Osteoblast (primary cell): ENCODE measurements at regions not wholly inside any gene's neighbourhood (a gene's known extent, or its start where the extent isn't known, plus 50 kb on each side); places are given as distances from the start of the nearest gene placed in this dataset.

Experiments used
- DNase-seq: peaks from one replicate; pipeline ENCODE4 v3.0.0; 2011; ENCODE audit warnings: low spot score, mixed read lengths; ENCODE audit not compliant: insufficient read length; ENCODE audit errors: missing footprints
- H2AFZ ChIP-seq: 2 replicates; pipeline ENCODE4 v1.6.0; 2011; ENCODE audit warnings: mild to moderate bottlenecking, low read length
- H3K27ac ChIP-seq: 2 replicates; pipeline ENCODE4 v1.5.1; 2011; ENCODE audit warnings: mild to moderate bottlenecking, low read depth, low read length, moderate library complexity
- H3K27me3 ChIP-seq: 2 replicates; pipeline ENCODE4 v1.6.0; 2012; ENCODE audit warnings: mild to moderate bottlenecking, control low read depth, inconsistent platforms, low read length, moderate library complexity; ENCODE audit not compliant: insufficient read depth
- H3K36me3 ChIP-seq: 2 replicates; pipeline ENCODE4 v1.5.1; 2011; ENCODE audit warnings: mild to moderate bottlenecking, low read length, control low read depth, moderate library complexity; ENCODE audit not compliant: insufficient read depth
- H3K4me1 ChIP-seq: 2 replicates; pipeline ENCODE4 v1.5.1; 2011; ENCODE audit warnings: mild to moderate bottlenecking, low read length, control low read depth, moderate library complexity; ENCODE audit not compliant: insufficient read depth
- H3K4me2 ChIP-seq: 2 replicates; pipeline ENCODE4 v1.6.0; 2011; ENCODE audit warnings: mild to moderate bottlenecking, low read length; ENCODE audit not compliant: insufficient read depth
- H3K4me3 ChIP-seq: fragments of 200-600 bp; sonication (generic); 3 replicates; pipeline ENCODE4 v1.5.1; 2012; ENCODE audit warnings: mild to moderate bottlenecking, low read length, inconsistent platforms; ENCODE audit not compliant: insufficient read depth
- H3K79me2 ChIP-seq: 2 replicates; pipeline ENCODE4 v1.6.0; 2012; ENCODE audit warnings: mild to moderate bottlenecking, low read length, control low read depth, inconsistent platforms; ENCODE audit not compliant: insufficient read depth
- H3K9me3 ChIP-seq: 2 replicates; pipeline ENCODE4 v1.5.1; 2011; ENCODE audit warnings: low read depth, low read length, control low read depth
- H4K20me1 ChIP-seq: 2 replicates; pipeline ENCODE4 v1.6.0; 2012; ENCODE audit warnings: mild to moderate bottlenecking, low read length, control low read depth; ENCODE audit not compliant: insufficient read depth
- CTCF ChIP-seq: IDR thresholded peaks from 2 replicates; pipeline ENCODE4 v1.5.1; 2011; ENCODE audit warnings: mild to moderate bottlenecking, low read depth, low read length, moderate library complexity; ENCODE audit errors: extremely low read depth

- H3K4me2 ChIP-seq: no peak overlapping the region
- no peaks in the 10 kb centered on the region for H3K36me3 ChIP-seq
- no peak overlapping the region for H2AFZ ChIP-seq
- no peaks in the 10 kb centered on the region for H3K79me2 ChIP-seq
- no peak for DNase-seq
- H3K4me1 ChIP-seq: peaks cover 19% of the 10 kb centered on the region
- no peaks in the 10 kb centered on the region for H3K9me3 ChIP-seq
- H3K27ac ChIP-seq: no peak overlapping the region
- no peaks in the 10 kb centered on the region for H3K27me3 ChIP-seq
- no peak for TF ChIP-seq CTCF
- no peak overlapping the region for H3K4me3 ChIP-seq
- no peaks in the 10 kb centered on the region for H4K20me1 ChIP-seq
Observed at GRCh38 chr13:97858161-97858560, 95.3 kb upstream of the IPO5 start.

GRCh38 chr13:97866346-97866745, 87.1 kb upstream of the IPO5 start:
- Histone ChIP-seq H3K27ac (no peak overlapping the region), H3K36me3 (no peaks in the 10 kb centered on the region), H3K79me2 (no peaks in the 10 kb centered on the region), H4K20me1 (no peaks in the 10 kb centered on the region), H3K27me3 (no peaks in the 10 kb centered on the region), H3K4me3 (no peak overlapping the region), H3K4me2 (no peak overlapping the region), H3K4me1 (no peaks in the 10 kb centered on the region), H2AFZ (no peak overlapping the region), H3K9me3 (no peaks in the 10 kb centered on the region)
- TF ChIP-seq CTCF: no peak
- DNase-seq: no peak

- Histone ChIP-seq H3K4me2 (no peak overlapping the region), H2AFZ (no peak overlapping the region)
- DNase-seq: no peak
Observed at GRCh38 chr13:97866751-97867150, 86.7 kb upstream of the IPO5 start.

GRCh38 chr13:97873398-97873797, 80.1 kb upstream of the IPO5 start:
- no peaks in the 10 kb centered on the region for H3K79me2 ChIP-seq
- no peak for TF ChIP-seq CTCF
- H3K27me3 ChIP-seq: no peaks in the 10 kb centered on the region
- no peaks in the 10 kb centered on the region for H3K9me3 ChIP-seq
- no peak overlapping the region for H3K27ac ChIP-seq
- H3K36me3 ChIP-seq: no peaks in the 10 kb centered on the region
- DNase-seq: no peak
- H3K4me1 ChIP-seq: peaks cover under 1% of the 10 kb centered on the region
- H3K4me2 ChIP-seq: no peak overlapping the region
- H3K4me3 ChIP-seq: no peak overlapping the region
- H2AFZ ChIP-seq: no peak overlapping the region
- no peaks in the 10 kb centered on the region for H4K20me1 ChIP-seq

More at GRCh38 chr13:97866751-97867150, 86.7 kb upstream of the IPO5 start:
- Histone ChIP-seq H3K9me3 (no peaks in the 10 kb centered on the region), H3K4me3 (no peak overlapping the region), H3K27ac (no peak overlapping the region), H4K20me1 (no peaks in the 10 kb centered on the region), H3K79me2 (no peaks in the 10 kb centered on the region), H3K27me3 (no peaks in the 10 kb centered on the region), H3K4me1 (no peaks in the 10 kb centered on the region), H3K36me3 (no peaks in the 10 kb centered on the region)
- no peak for TF ChIP-seq CTCF
